Calu3 (cell line): ENCODE measurements at regions not wholly inside any gene's neighbourhood (a gene's known extent, or its start where the extent isn't known, plus 50 kb on each side); places are given as distances from the start of the nearest gene placed in this dataset.

Source experiments
- BruUV-seq: library from RNA; stranded (reverse); fragments of 400-500 nt; replicated peaks from 2 replicates; lab custom pipeline; 2021; lab: Mats Ljungman, UMichigan
- CTCF ChIA-PET: fragments of 300-600 bp; sonication (Branson Sonifier 250); formaldehyde crosslinking; loops from one replicate; lab custom pipeline; 2022; ENCODE audit warnings: antibody characterized with exemption; lab: Charles Lee
- DNase-seq: peaks from one replicate; pipeline ENCODE4 v3.0.0; 2022
- H3K27ac Mint-ChIP-seq: one replicate; pipeline ENCODE4 v1.8.0; 2022; ENCODE audit warnings: mixed read lengths; ENCODE audit not compliant: unreplicated experiment
- H3K27me3 Mint-ChIP-seq: one replicate; pipeline ENCODE4 v1.8.0; 2022; ENCODE audit warnings: mixed read lengths; ENCODE audit not compliant: unreplicated experiment
- H3K36me3 Mint-ChIP-seq: one replicate; pipeline ENCODE4 v1.8.0; 2022; ENCODE audit warnings: mild to moderate bottlenecking, moderate library complexity, mixed read lengths; ENCODE audit not compliant: insufficient read depth, unreplicated experiment
- H3K4me1 Mint-ChIP-seq: one replicate; pipeline ENCODE4 v1.8.0; 2022; ENCODE audit warnings: mild to moderate bottlenecking, low read depth, mixed read lengths; ENCODE audit not compliant: unreplicated experiment
- H3K4me3 Mint-ChIP-seq: one replicate; pipeline ENCODE4 v1.8.0; 2022; ENCODE audit warnings: mild to moderate bottlenecking, low read depth, moderate library complexity, mixed read lengths; ENCODE audit not compliant: unreplicated experiment
- H3K9me3 Mint-ChIP-seq: one replicate; pipeline ENCODE4 v1.8.0; 2022; ENCODE audit warnings: low read depth, mixed read lengths; ENCODE audit not compliant: unreplicated experiment
- intact Hi-C: fragments of 100-400 bp; cut with micrococcal nuclease; formaldehyde crosslinking; loops from one replicate; pipeline ENCODE4 v1.10.0; 2022; ENCODE audit not compliant: unreplicated experiment
- TF ChIP-seq, protein P1 (sequence below): fragments of 200-600 bp; IDR thresholded peaks from one replicate; pipeline ENCODE4 v1.8.0; 2022; ENCODE audit warnings: antibody characterized with exemption; ENCODE audit not compliant: unreplicated experiment

DNA sequence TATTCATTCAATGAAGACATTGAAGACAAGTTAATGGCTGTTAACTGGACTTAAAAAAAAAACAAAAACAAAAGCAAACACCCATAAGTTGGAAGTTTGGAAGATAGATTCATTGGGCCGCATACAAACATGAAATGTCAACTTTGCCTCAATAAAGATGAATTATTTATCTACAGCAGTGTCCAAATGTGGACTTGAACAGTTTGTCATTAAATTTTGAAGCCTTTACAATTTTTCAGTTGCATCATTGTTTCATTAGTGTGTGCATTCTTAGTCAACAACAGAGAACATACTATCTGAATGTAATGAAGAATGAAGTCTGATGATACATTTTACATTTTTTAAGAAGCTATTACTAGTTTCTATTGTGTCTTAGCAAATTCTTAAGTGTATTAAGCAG, 152.1 kb downstream of the SLIT2 start:
- no peaks in the 10 kb centered on the region for H3K9me3 Mint-ChIP-seq
- intact Hi-C loops = no loop called here
- TF ChIP-seq, protein P1, sequence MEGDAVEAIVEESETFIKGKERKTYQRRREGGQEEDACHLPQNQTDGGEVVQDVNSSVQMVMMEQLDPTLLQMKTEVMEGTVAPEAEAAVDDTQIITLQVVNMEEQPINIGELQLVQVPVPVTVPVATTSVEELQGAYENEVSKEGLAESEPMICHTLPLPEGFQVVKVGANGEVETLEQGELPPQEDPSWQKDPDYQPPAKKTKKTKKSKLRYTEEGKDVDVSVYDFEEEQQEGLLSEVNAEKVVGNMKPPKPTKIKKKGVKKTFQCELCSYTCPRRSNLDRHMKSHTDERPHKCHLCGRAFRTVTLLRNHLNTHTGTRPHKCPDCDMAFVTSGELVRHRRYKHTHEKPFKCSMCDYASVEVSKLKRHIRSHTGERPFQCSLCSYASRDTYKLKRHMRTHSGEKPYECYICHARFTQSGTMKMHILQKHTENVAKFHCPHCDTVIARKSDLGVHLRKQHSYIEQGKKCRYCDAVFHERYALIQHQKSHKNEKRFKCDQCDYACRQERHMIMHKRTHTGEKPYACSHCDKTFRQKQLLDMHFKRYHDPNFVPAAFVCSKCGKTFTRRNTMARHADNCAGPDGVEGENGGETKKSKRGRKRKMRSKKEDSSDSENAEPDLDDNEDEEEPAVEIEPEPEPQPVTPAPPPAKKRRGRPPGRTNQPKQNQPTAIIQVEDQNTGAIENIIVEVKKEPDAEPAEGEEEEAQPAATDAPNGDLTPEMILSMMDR = no peak
- no peak overlapping the region for H3K27ac Mint-ChIP-seq
- no peak overlapping the region for H3K4me3 Mint-ChIP-seq
- H3K36me3 Mint-ChIP-seq = no peaks in the 10 kb centered on the region
- no peak for DNase-seq
- no TSS peak for BruUV-seq
- H3K4me1 Mint-ChIP-seq = no peaks in the 10 kb centered on the region
- CTCF ChIA-PET = no interaction called here
- no peaks in the 10 kb centered on the region for H3K27me3 Mint-ChIP-seq

DNA sequence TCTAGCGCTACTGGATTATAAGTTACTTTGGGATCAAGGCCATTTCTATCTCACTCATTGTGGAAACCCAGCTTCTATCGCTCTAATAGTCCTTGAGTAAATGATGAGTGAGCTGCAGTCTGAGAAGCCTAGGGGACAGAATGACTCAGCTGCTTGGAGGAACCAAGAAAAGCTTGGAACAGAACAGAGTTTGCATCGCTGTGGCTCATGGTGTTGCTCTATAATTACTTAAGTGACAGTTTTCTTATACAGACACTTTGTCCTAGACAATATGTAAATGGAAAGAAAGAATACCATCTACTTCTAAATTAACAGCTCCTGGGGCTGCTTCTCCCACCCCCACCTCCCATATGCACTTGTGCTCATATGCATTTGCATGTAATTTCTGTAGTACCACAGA, 156.9 kb downstream of the SLIT2 start:
- H3K27ac Mint-ChIP-seq = no peak overlapping the region
- H3K4me1 Mint-ChIP-seq = no peaks in the 10 kb centered on the region
- DNase-seq = no peak
- CTCF ChIA-PET = no interaction called here
- no peaks in the 10 kb centered on the region for H3K27me3 Mint-ChIP-seq
- TF ChIP-seq, protein P1 = no peak
- no peak overlapping the region for H3K4me3 Mint-ChIP-seq
- H3K36me3 Mint-ChIP-seq = no peaks in the 10 kb centered on the region
- intact Hi-C loops = no loop called here
- no peaks in the 10 kb centered on the region for H3K9me3 Mint-ChIP-seq
- BruUV-seq = no TSS peak

DNA sequence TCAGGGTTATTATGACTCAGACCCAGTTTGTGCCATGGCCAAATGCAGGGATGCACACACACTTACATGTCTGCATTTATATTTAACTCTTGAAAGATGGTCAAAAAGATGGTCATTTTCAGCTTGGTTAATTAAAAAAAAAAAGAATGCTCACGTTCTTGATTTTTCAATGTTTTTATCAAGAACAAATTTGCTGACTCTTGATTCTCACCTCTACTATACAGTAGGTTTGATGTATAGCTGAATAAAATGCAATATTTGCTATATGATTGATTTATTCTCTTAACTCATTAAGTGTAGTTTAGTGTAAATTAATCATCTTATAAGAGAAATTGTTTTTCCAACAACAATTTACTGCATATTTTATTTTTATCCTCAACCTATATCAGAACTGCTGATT, 160.4 kb downstream of the SLIT2 start:
- intact Hi-C loops = no loop called here
- H3K9me3 Mint-ChIP-seq = no peaks in the 10 kb centered on the region
- BruUV-seq = no TSS peak
- H3K27ac Mint-ChIP-seq = no peak overlapping the region
- TF ChIP-seq, protein P1 = no peak
- no peaks in the 10 kb centered on the region for H3K27me3 Mint-ChIP-seq
- no peak for DNase-seq
- H3K4me1 Mint-ChIP-seq = no peaks in the 10 kb centered on the region
- CTCF ChIA-PET = no interaction called here
- H3K36me3 Mint-ChIP-seq = no peaks in the 10 kb centered on the region
- H3K4me3 Mint-ChIP-seq = no peak overlapping the region

DNA sequence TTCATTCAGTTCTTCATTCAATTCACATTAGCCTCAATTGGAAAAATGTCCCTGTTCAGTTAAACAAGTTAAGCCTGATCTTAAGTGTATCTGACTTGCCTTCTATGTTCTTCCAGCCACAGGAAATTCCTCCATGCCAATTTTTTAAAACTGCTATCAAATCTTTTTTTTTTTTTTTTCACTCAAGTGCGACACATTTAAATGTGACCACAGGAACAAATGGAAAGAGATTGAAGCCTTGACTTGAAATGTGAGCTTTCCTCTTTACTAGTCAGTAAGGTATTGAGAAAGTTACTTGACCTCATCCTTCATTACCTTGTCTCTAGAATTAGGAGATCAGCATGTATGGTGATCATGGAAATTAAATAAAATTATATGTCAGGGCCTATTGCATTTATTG, 165.1 kb downstream of the SLIT2 start:
- BruUV-seq = no TSS peak
- CTCF ChIA-PET = no interaction called here
- DNase-seq = no peak
- TF ChIP-seq, protein P1 = no peak
- Mint-ChIP-seq H3K4me1 (no peaks in the 10 kb centered on the region), H3K36me3 (no peaks in the 10 kb centered on the region), H3K4me3 (no peak overlapping the region), H3K9me3 (no peaks in the 10 kb centered on the region), H3K27ac (no peak overlapping the region), H3K27me3 (no peaks in the 10 kb centered on the region)
- intact Hi-C loops = loop anchor here (5.0 kb wide), 1 partner anchor 1351 kb away; no protein-coding TSS in a partner anchor
